ENCODE measurements at regions not wholly inside any gene's neighbourhood (a gene's known extent, or its start where the extent isn't known, plus 50 kb on each side); places are given as distances from the start of the nearest gene placed in this dataset.
A peak's percentile ranks its signal among the peaks of the same experiment; 100 is the strongest.

- CTCF ChIA-PET = interaction anchor here (0.6 to 6.0 kb wide), 3 partner anchors 842 to 951 kb away, joined by 5 to 76 read pairs (median 15); no protein-coding TSS in a partner anchor
These were observed 475.8 kb downstream of the TOX3 start for GRCh38 chr16:52071101-52071500.

GRCh38 chr16:52070341-52071057, 476.4 kb downstream of the TOX3 start:
- Mint-ChIP-seq H3K9me3 (ENCODE audit: unreplicated experiment) (peaks cover 3% of the 10 kb centered on the region), H3K27ac (ENCODE audit: low read depth, unreplicated experiment) (no peak overlapping the region), H3K4me3 (ENCODE audit: unreplicated experiment) (no peak overlapping the region), H3K27me3 (ENCODE audit: insufficient read depth, unreplicated experiment) (peaks cover 90% of the 10 kb centered on the region), H3K4me1 (ENCODE audit: insufficient read depth, unreplicated experiment) (no peaks in the 10 kb centered on the region), H3K36me3 (ENCODE audit: insufficient read depth, unreplicated experiment) (no peaks in the 10 kb centered on the region)
- BruUV-seq (replicated peaks) = no TSS peak
- DNase-seq (ENCODE audit: unreplicated experiment) = no peak
- POLR2A ChIA-PET = interaction anchor here (0.5 kb wide), 1 partner anchor 261 kb away, joined by 3 read pairs; no protein-coding TSS in a partner anchor
- no peak for TF ChIP-seq CTCF (IDR thresholded peaks at IDR 0.05; ENCODE audit: unreplicated experiment)
- CTCF ChIA-PET = interaction anchor here (0.5 to 6.0 kb wide), 19 partner anchors 9 to 985 kb away, joined by 3 to 76 read pairs (median 4); no protein-coding TSS in a partner anchor
- intact Hi-C loops (cut with micrococcal nuclease) = no loop called here

More at GRCh38 chr16:52071101-52071500, 475.8 kb downstream of the TOX3 start:
- POLR2A ChIA-PET = no interaction called here
- intact Hi-C loops (cut with micrococcal nuclease) = no loop called here
- no peaks in the 10 kb centered on the region for H3K9me3 Mint-ChIP-seq (ENCODE audit: unreplicated experiment)
- no peak for DNase-seq (ENCODE audit: unreplicated experiment)
- no peaks in the 10 kb centered on the region for H3K4me1 Mint-ChIP-seq (ENCODE audit: insufficient read depth, unreplicated experiment)
- H3K36me3 Mint-ChIP-seq (ENCODE audit: insufficient read depth, unreplicated experiment) = no peaks in the 10 kb centered on the region
- TF ChIP-seq CTCF (IDR thresholded peaks at IDR 0.05; ENCODE audit: unreplicated experiment) = no peak
- BruUV-seq (replicated peaks) = no TSS peak
- H3K4me3 Mint-ChIP-seq (ENCODE audit: unreplicated experiment) = no peak overlapping the region
- peaks cover 88% of the 10 kb centered on the region for H3K27me3 Mint-ChIP-seq (ENCODE audit: insufficient read depth, unreplicated experiment)
- H3K27ac Mint-ChIP-seq (ENCODE audit: low read depth, unreplicated experiment) = no peak overlapping the region

GRCh38 chr16:52069866-52070265, 477.1 kb downstream of the TOX3 start:
- intact Hi-C loops (cut with micrococcal nuclease) = loop anchor here (1.0 to 2.0 kb wide), 2 partner anchors 121 to 1441 kb away; no protein-coding TSS in a partner anchor
- no peaks in the 10 kb centered on the region for H3K4me1 Mint-ChIP-seq (ENCODE audit: insufficient read depth, unreplicated experiment)
- no TSS peak for BruUV-seq (replicated peaks)
- peaks cover 89% of the 10 kb centered on the region for H3K27me3 Mint-ChIP-seq (ENCODE audit: insufficient read depth, unreplicated experiment)
- DNase-seq (ENCODE audit: unreplicated experiment) = peak; percentile 37
- H3K4me3 Mint-ChIP-seq (ENCODE audit: unreplicated experiment) = no peak overlapping the region
- peaks cover 7% of the 10 kb centered on the region for H3K9me3 Mint-ChIP-seq (ENCODE audit: unreplicated experiment)
- H3K36me3 Mint-ChIP-seq (ENCODE audit: insufficient read depth, unreplicated experiment) = no peaks in the 10 kb centered on the region
- ChIA-PET POLR2A (interaction anchor here (0.5 to 0.6 kb wide), 2 partner anchors 261 to 619 kb away, joined by 3 read pairs; no protein-coding TSS in a partner anchor), CTCF (interaction anchor here (0.5 to 6.0 kb wide), 19 partner anchors 10 to 984 kb away, joined by 3 to 76 read pairs (median 4); no protein-coding TSS in a partner anchor)
- TF ChIP-seq CTCF (IDR thresholded peaks at IDR 0.05; ENCODE audit: unreplicated experiment) = peak; percentile 43
- H3K27ac Mint-ChIP-seq (ENCODE audit: low read depth, unreplicated experiment) = no peak overlapping the region

GRCh38 chr16:52068447-52069074, 478.4 kb downstream of the TOX3 start:
- Mint-ChIP-seq H3K4me1 (ENCODE audit: insufficient read depth, unreplicated experiment) (no peaks in the 10 kb centered on the region), H3K36me3 (ENCODE audit: insufficient read depth, unreplicated experiment) (no peaks in the 10 kb centered on the region), H3K4me3 (ENCODE audit: unreplicated experiment) (no peak overlapping the region), H3K27me3 (ENCODE audit: insufficient read depth, unreplicated experiment) (peaks cover 88% of the 10 kb centered on the region), H3K27ac (ENCODE audit: low read depth, unreplicated experiment) (no peak overlapping the region), H3K9me3 (ENCODE audit: unreplicated experiment) (peaks cover 7% of the 10 kb centered on the region)
- ChIA-PET CTCF (interaction anchor here (0.5 to 6.0 kb wide), 28 partner anchors 10 to 1665 kb away, joined by 3 to 76 read pairs (median 4); no protein-coding TSS in a partner anchor), POLR2A (interaction anchor here (0.5 to 1.4 kb wide), 3 partner anchors 9 to 968 kb away, joined by 4 to 7 read pairs (median 7); no protein-coding TSS in a partner anchor)
- peak; percentile 31 for DNase-seq (ENCODE audit: unreplicated experiment)
- no TSS peak for BruUV-seq (replicated peaks)
- intact Hi-C loops (cut with micrococcal nuclease) = loop anchor here (1.0 to 2.0 kb wide), 4 partner anchors 123 to 1442 kb away; no protein-coding TSS in a partner anchor
- peak; percentile 12 for TF ChIP-seq CTCF (IDR thresholded peaks at IDR 0.05; ENCODE audit: unreplicated experiment)
